ENCODE measurements at regions not wholly inside any gene's neighbourhood (a gene's known extent, or its start where the extent isn't known, plus 50 kb on each side); places are given as distances from the start of the nearest gene placed in this dataset.

- TF ChIP-seq CTCF (IDR thresholded peaks at IDR 0.05) = no peak
- no peak for TF ChIP-seq POLR2A (IDR thresholded peaks at IDR 0.05)
- TF ChIP-seq EP300 (IDR thresholded peaks at IDR 0.05) = no peak
- no peak for TF ChIP-seq POLR2AphosphoS5 (IDR thresholded peaks at IDR 0.05)
Measured at GRCh38 chr15:100712226-100712625, 109.8 kb downstream of the ASB7 start.

Measured in stomach (tissue), 4 donors.